H1 (cell line): ENCODE measurements at regions not wholly inside any gene's neighbourhood (a gene's known extent, or its start where the extent isn't known, plus 50 kb on each side); places are given as distances from the start of the nearest gene placed in this dataset.
A peak's percentile ranks its signal among the peaks of the same experiment; 100 is the strongest.

Source experiments
- CTCF ChIA-PET: fragments of 300-600 bp; sonication (Branson Sonifier 250); formaldehyde crosslinking; loops from one replicate; lab custom pipeline; 2021; ENCODE audit not compliant: partially characterized antibody; lab: Charles Lee
- POLR2A ChIA-PET: fragments of 300-600 bp; sonication (Branson Sonifier 250); formaldehyde crosslinking; loops from one replicate; lab custom pipeline; 2021; ENCODE audit warnings: inconsistent platforms; ENCODE audit not compliant: partially characterized antibody; lab: Charles Lee
- DNase-seq, 2 experiments: peaks; one replicate each; pipeline versions ENCODE4 v3.0.0 to v3.0.0-alpha.2; 2010 to 2022; ENCODE audit warnings: low spot score in 2 of 2, low read depth in 1 of 2, mixed read lengths in 1 of 2
- FAIRE-seq: peaks from 2 replicates; lab custom pipeline; 2011; peaks lifted over from hg19 to GRCh38; lab: Jason Lieb, UNC
- H2AFZ ChIP-seq: 2 replicates; pipeline ENCODE4 v1.8.1; 2012; ENCODE audit warnings: low read length, inconsistent platforms
- H2AK5ac ChIP-seq: 2 replicates; pipeline ENCODE4 v1.6.1; 2013; ENCODE audit warnings: low read depth, low read length
- H2BK120ac ChIP-seq: replicated peaks from 2 replicates; pipeline ENCODE3; 2013; ENCODE audit warnings: low read depth, low read length, inconsistent platforms
- H2BK12ac ChIP-seq: 2 replicates; pipeline ENCODE4 v1.6.1; 2013; ENCODE audit warnings: low read depth, low read length
- H2BK15ac ChIP-seq: 2 replicates; pipeline ENCODE4 v1.6.1; 2013; ENCODE audit warnings: low read length
- H2BK20ac ChIP-seq: 2 replicates; pipeline ENCODE4 v1.6.1; 2013; ENCODE audit warnings: low read length
- H2BK5ac ChIP-seq: 2 replicates; pipeline ENCODE4 v1.6.1; 2013; ENCODE audit warnings: low read depth, low read length
- H3K14ac ChIP-seq: 2 replicates; pipeline ENCODE4 v1.6.1; 2013; ENCODE audit warnings: inconsistent platforms; ENCODE audit not compliant: insufficient read length
- H3K18ac ChIP-seq: 2 replicates; pipeline ENCODE4 v1.6.1; 2013; ENCODE audit warnings: low read length; ENCODE audit errors: extremely low read depth
- H3K23ac ChIP-seq: 2 replicates; pipeline ENCODE4 v1.6.1; 2013; ENCODE audit warnings: inconsistent platforms; ENCODE audit not compliant: insufficient read length
- H3K23me2 ChIP-seq: 2 replicates; pipeline ENCODE4 v1.6.1; 2013; ENCODE audit warnings: low read depth, low read length
- H3K27ac ChIP-seq: 2 replicates; pipeline ENCODE4 v1.6.1; 2011; ENCODE audit warnings: low read depth, low read length, inconsistent platforms
- H3K27me3 ChIP-seq, 4 experiments: replicated peaks in 1 of 4; 1 replicate in 1 of 4; 2 replicates in 3 of 4; pipeline versions ENCODE4 v1.6.1 to v1.8.1; 2011 to 2013; ENCODE audit warnings: low read length in 3 of 4, mild to moderate bottlenecking in 3 of 4, inconsistent platforms in 2 of 4, mixed read lengths in 2 of 4, moderate library complexity in 1 of 4; ENCODE audit not compliant: control insufficient read depth in 3 of 4, insufficient read depth in 3 of 4; ENCODE audit errors: extremely low read depth in 1 of 4
- H3K36me3 ChIP-seq, 4 experiments: 2 replicates each; pipeline versions ENCODE4 v1.6.1 to v1.8.1; 2011 to 2013; ENCODE audit warnings: mild to moderate bottlenecking in 4 of 4, low read length in 3 of 4, moderate library complexity in 2 of 4, control low read depth in 1 of 4, inconsistent platforms in 1 of 4; ENCODE audit not compliant: insufficient read depth in 4 of 4, control insufficient read depth in 2 of 4
- H3K4ac ChIP-seq: replicated peaks from 2 replicates; pipeline ENCODE3; 2013; ENCODE audit warnings: low read length, low read depth, mixed read lengths, inconsistent platforms; ENCODE audit not compliant: insufficient read length
- H3K4me1 ChIP-seq, 4 experiments: replicated peaks in 1 of 4; 1 replicate in 1 of 4; 2 replicates in 3 of 4; pipeline versions ENCODE4 v1.6.1 to v1.8.1; 2011 to 2013; ENCODE audit warnings: low read length in 3 of 4, inconsistent platforms in 2 of 4, mixed read lengths in 1 of 4; ENCODE audit not compliant: insufficient read depth in 4 of 4, control insufficient read depth in 3 of 4
- H3K4me2 ChIP-seq, 2 experiments: 2 replicates each; pipeline versions ENCODE4 v1.6.1 to v1.8.1; 2011 to 2013; ENCODE audit warnings: low read depth in 2 of 2, low read length in 2 of 2, control low read depth in 1 of 2, inconsistent platforms in 1 of 2, mild to moderate bottlenecking in 1 of 2; ENCODE audit not compliant: insufficient read depth in 1 of 2
- H3K4me3 ChIP-seq, 4 experiments: fragments of 200-600, 300-600 bp in 1 of 4; sonication (generic), shearing (Covaris generic), sonication (Bioruptor Twin) in 1 of 4; 2 replicates each; pipeline versions ENCODE4 v1.5.1 to v1.8.1; 2011 to 2016; ENCODE audit warnings: low read length in 4 of 4, low read depth in 3 of 4, control low read depth in 2 of 4, inconsistent platforms in 2 of 4, mild to moderate bottlenecking in 2 of 4, mixed read lengths in 1 of 4, moderate library complexity in 1 of 4; ENCODE audit not compliant: insufficient read depth in 2 of 4; ENCODE audit errors: extremely low read depth in 1 of 4
- H3K56ac ChIP-seq: replicated peaks from 2 replicates; pipeline ENCODE3; 2013; ENCODE audit warnings: low read depth, mild to moderate bottlenecking, mixed read lengths, low read length, inconsistent platforms; ENCODE audit not compliant: insufficient read length
- H3K79me1 ChIP-seq: 2 replicates; pipeline ENCODE4 v1.6.1; 2013; ENCODE audit warnings: low read depth, low read length, control low read depth
- H3K79me2 ChIP-seq, 2 experiments: 2 replicates each; pipeline versions ENCODE4 v1.6.1 to v1.8.1; 2012 to 2013; ENCODE audit warnings: low read length in 2 of 2, mild to moderate bottlenecking in 2 of 2, inconsistent platforms in 1 of 2; ENCODE audit not compliant: insufficient read depth in 2 of 2, control insufficient read depth in 1 of 2
- H3K9ac ChIP-seq, 4 experiments: replicated peaks in 1 of 4; 1 replicate in 1 of 4; 2 replicates in 3 of 4; pipeline versions ENCODE4 v1.6.1 to v1.8.1; 2011 to 2013; ENCODE audit warnings: low read depth in 3 of 4, low read length in 3 of 4, control low read depth in 2 of 4, mild to moderate bottlenecking in 2 of 4, moderate library complexity in 2 of 4, inconsistent platforms in 1 of 4; ENCODE audit errors: extremely low read depth in 1 of 4
- H3K9me3 ChIP-seq, 2 experiments: 2 replicates each; pipeline versions ENCODE4 v1.6.1 to v1.8.1; 2012 to 2013; ENCODE audit warnings: mild to moderate bottlenecking in 2 of 2, moderate library complexity in 2 of 2, control low read depth in 1 of 2, inconsistent platforms in 1 of 2, low read depth in 1 of 2, low read length in 1 of 2, mixed read lengths in 1 of 2; ENCODE audit not compliant: insufficient read depth in 2 of 2
- H4K20me1 ChIP-seq, 2 experiments: replicated peaks in 1 of 2; 2 replicates each; pipeline versions ENCODE3 to v1.8.1; 2011 to 2013; ENCODE audit warnings: inconsistent platforms in 2 of 2, low read length in 2 of 2, mild to moderate bottlenecking in 1 of 2; ENCODE audit not compliant: insufficient read depth in 2 of 2, control insufficient read depth in 1 of 2
- H4K5ac ChIP-seq: 2 replicates; pipeline ENCODE4 v1.6.1; 2013; ENCODE audit warnings: low read length, low read depth, mixed read lengths, inconsistent platforms; ENCODE audit not compliant: insufficient read length
- H4K8ac ChIP-seq: 2 replicates; pipeline ENCODE4 v1.8.0; 2013; ENCODE audit warnings: mild to moderate bottlenecking, moderate library complexity, low read length, inconsistent platforms; ENCODE audit not compliant: insufficient read depth; ENCODE audit errors: extremely low read depth
- H4K91ac ChIP-seq: replicated peaks from 2 replicates; pipeline ENCODE3; 2013; ENCODE audit warnings: low read length, mixed read lengths, inconsistent platforms; ENCODE audit not compliant: insufficient read length
- CEBPB ChIP-seq: IDR thresholded peaks from 2 replicates; pipeline ENCODE4 v1.6.1; 2012; ENCODE audit warnings: low read depth, low read length
- CHD2 ChIP-seq: IDR thresholded peaks from 2 replicates; pipeline ENCODE4 v1.6.1; 2012; ENCODE audit warnings: low read length, improper control_type of control experiment
- GABPA ChIP-seq: IDR thresholded peaks from 2 replicates; pipeline ENCODE4 v1.6.1; 2011; ENCODE audit warnings: mild to moderate bottlenecking, low read length, moderate library complexity, borderline replicate concordance; ENCODE audit not compliant: insufficient read depth
- NRF1 ChIP-seq: IDR thresholded peaks from 2 replicates; pipeline ENCODE4 v1.6.1; 2011; ENCODE audit warnings: mild to moderate bottlenecking, low read depth, low read length, improper control_type of control experiment
- SIN3A ChIP-seq, 2 experiments: IDR thresholded peaks in 1 of 2; conservative IDR thresholded peaks in 1 of 2; 2 replicates each; pipeline ENCODE4 v1.6.1; 2011 to 2012; ENCODE audit warnings: low read length in 2 of 2, improper control_type of control experiment in 1 of 2, low read depth in 1 of 2, mild to moderate bottlenecking in 1 of 2
- SIRT6 ChIP-seq: IDR thresholded peaks from one replicate; pipeline ENCODE4 v1.7.1; 2012; ENCODE audit warnings: low read length, inconsistent platforms
- SIX5 ChIP-seq: IDR thresholded peaks from 2 replicates; pipeline ENCODE4 v1.6.1; 2011; ENCODE audit warnings: mild to moderate bottlenecking, low read depth, low read length
- SP4 ChIP-seq: IDR thresholded peaks from 2 replicates; pipeline ENCODE4 v1.6.1; 2012; ENCODE audit warnings: low read length, inconsistent platforms
- SRF ChIP-seq: IDR thresholded peaks from 2 replicates; pipeline ENCODE4 v1.6.1; 2011; ENCODE audit warnings: mild to moderate bottlenecking, low read depth, low read length, moderate library complexity
- TAF1 ChIP-seq: IDR thresholded peaks from 2 replicates; pipeline ENCODE4 v1.6.1; 2011; ENCODE audit warnings: mild to moderate bottlenecking, low read depth, low read length
- TEAD4 ChIP-seq: IDR thresholded peaks from 2 replicates; pipeline ENCODE4 v1.6.1; 2012; ENCODE audit warnings: low read depth, low read length, inconsistent platforms, mixed read lengths
- WGBS, 2 experiments: shearing (Covaris generic) in 1 of 2; methylation state at CpG; one replicate each; pipeline versions ENCODE4 v1.1.6 to v1.1.7; 2013 to 2015; ENCODE audit warnings: low lambda C conversion rate in 2 of 2, mixed read lengths in 2 of 2, inconsistent platforms in 1 of 2, low coverage in 1 of 2, missing lambda C conversion rate in 1 of 2; ENCODE audit not compliant: insufficient replicate concordance in 2 of 2, insufficient coverage in 1 of 2, insufficient read length in 1 of 2; ENCODE audit errors: extremely low coverage in 1 of 2, missing lambda C conversion rate in 1 of 2; 5-methylcytosine and 5-hydroxymethylcytosine counted together
- TF ChIP-seq, protein P1 (sequence below), 3 experiments: IDR thresholded peaks; 1 replicate in 2 of 3; 2 replicates in 1 of 3; pipeline versions ENCODE4 v1.5.1 to v1.6.1; 2011; ENCODE audit warnings: low read length in 3 of 3, mild to moderate bottlenecking in 3 of 3, inconsistent platforms in 2 of 3, low read depth in 1 of 3, moderate library complexity in 1 of 3; ENCODE audit not compliant: insufficient read depth in 1 of 3; ENCODE audit errors: control extremely low read depth in 1 of 3

DNA sequence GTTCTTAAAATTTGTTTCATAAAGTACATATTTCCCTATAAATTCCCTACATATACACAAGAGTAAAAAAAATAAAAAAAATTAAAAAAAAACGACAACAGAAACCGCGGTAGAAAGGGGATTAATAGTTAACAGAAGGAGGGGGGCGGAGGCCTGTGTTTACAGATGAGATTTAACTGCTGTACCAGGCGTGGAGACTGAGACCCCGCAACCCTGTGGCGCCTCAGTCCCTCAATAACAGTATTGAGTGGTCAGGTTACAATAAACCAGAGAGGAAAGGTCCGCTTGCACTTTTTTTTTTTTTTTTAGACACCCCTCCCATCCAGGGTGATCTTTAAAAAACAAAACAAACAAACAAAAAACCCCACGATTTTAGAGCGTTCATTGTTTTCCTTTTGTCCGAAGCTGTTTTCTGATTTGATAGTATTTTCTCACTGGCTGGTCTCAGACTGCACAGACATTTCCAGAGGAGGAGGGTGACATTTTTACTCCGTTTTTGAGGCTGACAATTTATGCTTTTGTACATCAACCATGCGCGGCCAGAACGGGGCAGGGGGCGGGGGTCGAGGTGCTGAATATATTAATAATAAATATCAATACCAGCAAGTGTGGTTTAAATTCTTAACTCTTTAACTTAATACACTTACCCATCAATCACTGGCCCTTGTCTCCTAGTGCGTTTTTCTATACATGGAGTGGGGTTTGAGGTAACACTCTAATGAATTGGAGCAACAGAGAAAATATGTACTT, 1223.9 kb downstream of the BRINP3 start:
- Histone ChIP-seq H3K23ac (no peak overlapping the region), H3K23me2 (no peaks in the 10 kb centered on the region), H2BK5ac (no peak overlapping the region), H3K27ac (no peak overlapping the region), H3K9me3 (no peaks in the 10 kb centered on the region), H2BK12ac (no peak overlapping the region), H2BK15ac (no peak overlapping the region), H3K79me2 (no peaks in the 10 kb centered on the region), H3K9ac (no peak overlapping the region), H4K20me1 (no peaks in the 10 kb centered on the region), H4K5ac (no peak overlapping the region), H3K4ac (no peak overlapping the region), H2AK5ac (no peak overlapping the region), H4K91ac (no peak overlapping the region), H3K4me2 (no peak overlapping the region), H3K4me3 (no peak overlapping the region), H3K79me1 (no peaks in the 10 kb centered on the region), H3K27me3 (no peaks in the 10 kb centered on the region), H2AFZ (peak overlapping the region; percentile 22; the same call in 1 of the 2 replicates), H3K14ac (no peak overlapping the region), H3K18ac (no peak overlapping the region), H3K36me3 (no peaks in the 10 kb centered on the region), H3K4me1 (no peaks in the 10 kb centered on the region), H2BK120ac (no peak overlapping the region), H2BK20ac (no peak overlapping the region), H4K8ac (no peak overlapping the region), H3K56ac (no peak overlapping the region)
- ChIA-PET CTCF (no interaction called here), POLR2A (no interaction called here)
- FAIRE-seq: no peak
- DNase-seq: no peak
- 90% methylated on average over 18 of the region's 18 CpGs; no CpG with 5 or more reads in 1 of the 2 experiments for WGBS, 2 experiments
- TF ChIP-seq SIN3A (conservative IDR thresholded peaks at IDR 0.05 in 1 of 2, IDR thresholded peaks at IDR 0.05 in 1 of 2; ENCODE audit: low read depth in 1 of 2, low read length in 2 of 2) (no peak), SP4 (no peak), CEBPB (no peak), SIX5 (no peak), CHD2 (no peak), NRF1 (no peak), SIRT6 (no peak), GABPA (no peak), SRF (no peak), TAF1 (no peak), TEAD4 (no peak)
- TF ChIP-seq, protein P1, sequence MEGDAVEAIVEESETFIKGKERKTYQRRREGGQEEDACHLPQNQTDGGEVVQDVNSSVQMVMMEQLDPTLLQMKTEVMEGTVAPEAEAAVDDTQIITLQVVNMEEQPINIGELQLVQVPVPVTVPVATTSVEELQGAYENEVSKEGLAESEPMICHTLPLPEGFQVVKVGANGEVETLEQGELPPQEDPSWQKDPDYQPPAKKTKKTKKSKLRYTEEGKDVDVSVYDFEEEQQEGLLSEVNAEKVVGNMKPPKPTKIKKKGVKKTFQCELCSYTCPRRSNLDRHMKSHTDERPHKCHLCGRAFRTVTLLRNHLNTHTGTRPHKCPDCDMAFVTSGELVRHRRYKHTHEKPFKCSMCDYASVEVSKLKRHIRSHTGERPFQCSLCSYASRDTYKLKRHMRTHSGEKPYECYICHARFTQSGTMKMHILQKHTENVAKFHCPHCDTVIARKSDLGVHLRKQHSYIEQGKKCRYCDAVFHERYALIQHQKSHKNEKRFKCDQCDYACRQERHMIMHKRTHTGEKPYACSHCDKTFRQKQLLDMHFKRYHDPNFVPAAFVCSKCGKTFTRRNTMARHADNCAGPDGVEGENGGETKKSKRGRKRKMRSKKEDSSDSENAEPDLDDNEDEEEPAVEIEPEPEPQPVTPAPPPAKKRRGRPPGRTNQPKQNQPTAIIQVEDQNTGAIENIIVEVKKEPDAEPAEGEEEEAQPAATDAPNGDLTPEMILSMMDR (IDR thresholded peaks at IDR 0.05; ENCODE audit: control extremely low read depth in 1 of 3, insufficient read depth in 1 of 3, low read depth in 1 of 3, low read length in 3 of 3): no peak
